Endothelial cell of umbilical vein (primary cell): ENCODE measurements at regions not wholly inside any gene's neighbourhood (a gene's known extent, or its start where the extent isn't known, plus 50 kb on each side); places are given as distances from the start of the nearest gene placed in this dataset.

ENCODE experiments used
- BruUV-seq: library from RNA; stranded (reverse); fragments of 400-500 nt; replicated peaks from 2 replicates; lab custom pipeline; 2021; lab: Mats Ljungman, UMichigan
- CTCF ChIA-PET: fragments of 300-600, 350-600 bp; sonication (Branson Sonifier 250); formaldehyde crosslinking; loops from one replicate; lab custom pipeline; 2021; ENCODE audit warnings: antibody characterized with exemption, inconsistent platforms; lab: Charles Lee
- POLR2A ChIA-PET: fragments of 300-600, 350-600 bp; sonication (Branson Sonifier 250); formaldehyde crosslinking; loops from one replicate; lab custom pipeline; 2021; ENCODE audit warnings: antibody characterized with exemption, inconsistent platforms; lab: Charles Lee
- DNase-seq: peaks from one replicate; pipeline ENCODE4 v3.0.0-alpha.2; 2011; ENCODE audit warnings: low read depth, low spot score
- FAIRE-seq: peaks from 2 replicates; lab custom pipeline; 2011; peaks lifted over from hg19 to GRCh38; lab: Jason Lieb, UNC
- H2AFZ ChIP-seq: 2 replicates; pipeline ENCODE4 v1.6.0; 2012; ENCODE audit warnings: low read depth, low read length, control low read depth, inconsistent platforms
- H3K27ac ChIP-seq: 2 replicates; pipeline ENCODE4 v1.5.1; 2011; ENCODE audit warnings: low read depth, mild to moderate bottlenecking, control low read depth, low read length, moderate library complexity; ENCODE audit not compliant: insufficient read depth
- H3K27me3 ChIP-seq, 2 experiments: 2 replicates each; pipeline versions ENCODE4 v1.6.0 to v1.6.1; 2011; ENCODE audit warnings: low read length in 2 of 2, mixed read lengths in 1 of 2; ENCODE audit not compliant: control insufficient read depth in 2 of 2, insufficient read depth in 2 of 2
- H3K36me3 ChIP-seq, 2 experiments: 2 replicates in 1 of 2; 3 replicates in 1 of 2; pipeline ENCODE4 v1.5.1; 2011; ENCODE audit warnings: low read length in 2 of 2, mild to moderate bottlenecking in 1 of 2, moderate library complexity in 1 of 2; ENCODE audit not compliant: control insufficient read depth in 2 of 2, insufficient read depth in 2 of 2; ENCODE audit errors: extremely low read depth in 1 of 2
- H3K4me1 ChIP-seq: 3 replicates; pipeline ENCODE4 v1.5.1; 2011; ENCODE audit warnings: mild to moderate bottlenecking, low read length; ENCODE audit not compliant: control insufficient read depth, insufficient read depth; ENCODE audit errors: extremely low read depth
- H3K4me2 ChIP-seq: 2 replicates; pipeline ENCODE4 v1.6.1; 2011; ENCODE audit warnings: low read length, control low read depth, mixed read lengths; ENCODE audit not compliant: insufficient read depth
- H3K4me3 ChIP-seq, 3 experiments: fragments of 200-600 bp in 1 of 3; sonication (generic), shearing (Covaris generic) in 1 of 3; replicated peaks in 1 of 3; 2 replicates each; pipeline ENCODE4 v1.5.1; 2011 to 2016; ENCODE audit warnings: control low read depth in 3 of 3, low read length in 3 of 3, mild to moderate bottlenecking in 2 of 3, inconsistent platforms in 1 of 3, low read depth in 1 of 3, moderate library complexity in 1 of 3; ENCODE audit not compliant: insufficient read depth in 1 of 3
- H3K79me2 ChIP-seq: 2 replicates; pipeline ENCODE4 v1.6.0; 2012; ENCODE audit warnings: low read length, inconsistent platforms; ENCODE audit not compliant: control insufficient read depth, insufficient read depth
- H3K9ac ChIP-seq: replicated peaks from 2 replicates; pipeline ENCODE3; 2011; ENCODE audit warnings: low read length, control low read depth; ENCODE audit not compliant: insufficient read depth; ENCODE audit errors: extremely low read depth
- H3K9me1 ChIP-seq: replicated peaks from 3 replicates; pipeline ENCODE4 v1.6.0; 2011; ENCODE audit warnings: mild to moderate bottlenecking, low read length; ENCODE audit not compliant: control insufficient read depth, insufficient read depth; ENCODE audit errors: extremely low read depth
- H3K9me3 ChIP-seq: replicated peaks from 2 replicates; pipeline ENCODE4 v1.5.1; 2012; ENCODE audit warnings: low read length, inconsistent platforms; ENCODE audit not compliant: control insufficient read depth, insufficient read depth
- H4K20me1 ChIP-seq: replicated peaks from 2 replicates; pipeline ENCODE3; 2011; ENCODE audit warnings: mild to moderate bottlenecking, low read length; ENCODE audit not compliant: control insufficient read depth, insufficient read depth; ENCODE audit errors: extremely low read depth
- EZH2 ChIP-seq: IDR thresholded peaks from 2 replicates; pipeline ENCODE4 v1.6.1; 2012; ENCODE audit warnings: borderline replicate concordance, low read depth, mild to moderate bottlenecking, moderate library complexity, low read length, inconsistent platforms; ENCODE audit not compliant: severe bottlenecking
- FOS ChIP-seq: IDR thresholded peaks from 2 replicates; pipeline ENCODE4 v1.6.1; 2011; ENCODE audit warnings: mild to moderate bottlenecking, low read length, moderate library complexity, borderline replicate concordance; ENCODE audit not compliant: insufficient read depth
- MYC ChIP-seq: IDR thresholded peaks from one replicate; pipeline ENCODE4 v1.6.1; 2011; ENCODE audit warnings: mild to moderate bottlenecking, low read depth, low read length
- POLR2AphosphoS5 ChIP-seq: IDR thresholded peaks from 2 replicates; pipeline ENCODE4 v1.6.1; 2012; ENCODE audit warnings: low read depth, mild to moderate bottlenecking, control low read depth, low read length, moderate library complexity; ENCODE audit not compliant: insufficient read depth
- dilution Hi-C: fragments of 300-500 bp; cut with MboI; formaldehyde crosslinking; loops from one replicate; pipeline ENCODE4 v1.15.0; 2019; ENCODE audit warnings: low sequenced_read_pairs; ENCODE audit not compliant: extremely low pct_ligation_motif_present
- intact Hi-C: fragments of 100-400 bp; cut with micrococcal nuclease; formaldehyde crosslinking; loops from one replicate; pipeline ENCODE4 v1.10.0; 2022
- TF ChIP-seq, protein P1 (sequence below), 2 donors: IDR thresholded peaks; 1 replicate in 1 of 2; 2 replicates in 1 of 2; pipeline ENCODE4 v1.5.1; 2011; ENCODE audit warnings: low read length in 2 of 2, mild to moderate bottlenecking in 2 of 2, moderate library complexity in 2 of 2, control low read depth in 1 of 2, inconsistent platforms in 1 of 2, low read depth in 1 of 2; ENCODE audit not compliant: insufficient read depth in 1 of 2; ENCODE audit errors: extremely low read depth in 1 of 2
- TF ChIP-seq, protein P2 (sequence below): IDR thresholded peaks from 2 replicates; pipeline ENCODE4 v1.6.1; 2011; ENCODE audit not compliant: insufficient read depth, insufficient read length

DNA sequence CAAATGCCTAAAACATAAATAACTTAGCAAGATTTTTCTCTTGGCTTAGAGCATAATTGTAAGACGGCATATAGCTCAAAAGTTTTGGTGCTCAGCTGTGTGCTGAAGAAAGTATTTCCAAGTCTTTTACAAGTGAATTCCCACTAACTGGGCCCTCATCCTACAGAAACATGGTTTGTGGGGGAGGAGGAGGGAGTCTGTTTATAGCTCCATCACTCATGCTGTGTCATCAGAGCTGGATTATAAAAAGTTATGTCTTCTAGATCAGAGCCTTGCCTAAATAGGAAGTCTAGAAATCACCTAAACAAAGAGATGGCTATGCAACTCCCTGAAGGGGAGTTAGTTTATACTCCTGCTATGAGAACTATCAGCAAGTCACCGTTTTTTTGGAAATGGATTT is 65.9 kb upstream of the OTOGL start:
- Histone ChIP-seq H3K9ac (no peak overlapping the region), H3K4me3 (no peak overlapping the region), H3K79me2 (no peaks in the 10 kb centered on the region), H2AFZ (no peak overlapping the region), H3K27me3 (peaks cover 0 to 2% of the 10 kb centered on the region in 2 experiments), H4K20me1 (no peaks in the 10 kb centered on the region), H3K4me2 (no peak overlapping the region), H3K9me1 (no peaks in the 10 kb centered on the region), H3K4me1 (no peaks in the 10 kb centered on the region), H3K9me3 (no peaks in the 10 kb centered on the region), H3K27ac (no peak overlapping the region), H3K36me3 (no peaks in the 10 kb centered on the region)
- FAIRE-seq: no peak
- intact Hi-C loops: no loop called here
- CTCF ChIA-PET: interaction anchor here (0.7 to 2.7 kb wide), 2 partner anchors 8 to 17 kb away, joined by 3 to 7 read pairs; no protein-coding TSS in a partner anchor
- POLR2A ChIA-PET: no interaction called here
- dilution Hi-C loops: no loop called here
- TF ChIP-seq EZH2 (no peak), FOS (no peak), POLR2AphosphoS5 (no peak), MYC (no peak)
- TF ChIP-seq, protein P1, sequence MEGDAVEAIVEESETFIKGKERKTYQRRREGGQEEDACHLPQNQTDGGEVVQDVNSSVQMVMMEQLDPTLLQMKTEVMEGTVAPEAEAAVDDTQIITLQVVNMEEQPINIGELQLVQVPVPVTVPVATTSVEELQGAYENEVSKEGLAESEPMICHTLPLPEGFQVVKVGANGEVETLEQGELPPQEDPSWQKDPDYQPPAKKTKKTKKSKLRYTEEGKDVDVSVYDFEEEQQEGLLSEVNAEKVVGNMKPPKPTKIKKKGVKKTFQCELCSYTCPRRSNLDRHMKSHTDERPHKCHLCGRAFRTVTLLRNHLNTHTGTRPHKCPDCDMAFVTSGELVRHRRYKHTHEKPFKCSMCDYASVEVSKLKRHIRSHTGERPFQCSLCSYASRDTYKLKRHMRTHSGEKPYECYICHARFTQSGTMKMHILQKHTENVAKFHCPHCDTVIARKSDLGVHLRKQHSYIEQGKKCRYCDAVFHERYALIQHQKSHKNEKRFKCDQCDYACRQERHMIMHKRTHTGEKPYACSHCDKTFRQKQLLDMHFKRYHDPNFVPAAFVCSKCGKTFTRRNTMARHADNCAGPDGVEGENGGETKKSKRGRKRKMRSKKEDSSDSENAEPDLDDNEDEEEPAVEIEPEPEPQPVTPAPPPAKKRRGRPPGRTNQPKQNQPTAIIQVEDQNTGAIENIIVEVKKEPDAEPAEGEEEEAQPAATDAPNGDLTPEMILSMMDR (IDR thresholded peaks at IDR 0.05; ENCODE audit: extremely low read depth in 1 of 2, insufficient read depth in 1 of 2, low read depth in 1 of 2, low read length in 2 of 2): no peak
- TF ChIP-seq, protein P2, sequence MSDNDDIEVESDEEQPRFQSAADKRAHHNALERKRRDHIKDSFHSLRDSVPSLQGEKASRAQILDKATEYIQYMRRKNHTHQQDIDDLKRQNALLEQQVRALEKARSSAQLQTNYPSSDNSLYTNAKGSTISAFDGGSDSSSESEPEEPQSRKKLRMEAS: no peak
- no TSS peak for BruUV-seq
- no peak for DNase-seq
